GM12875 (cell line): ENCODE measurements at regions not wholly inside any gene's neighbourhood (a gene's known extent, or its start where the extent isn't known, plus 50 kb on each side); places are given as distances from the start of the nearest gene placed in this dataset.

ENCODE experiments used
- H3K4me3 ChIP-seq: one replicate; pipeline ENCODE4 v1.5.1; 2011; ENCODE audit warnings: low read depth, low read length, control low read depth
- CTCF ChIP-seq: IDR thresholded peaks from 2 replicates; pipeline ENCODE4 v1.5.1; 2011; ENCODE audit warnings: low read depth, mild to moderate bottlenecking, control low read depth, inconsistent platforms, low read length, moderate library complexity, borderline replicate concordance; ENCODE audit not compliant: insufficient read depth

GRCh38 chr3:8273479-8273878 lies 228.1 kb upstream of the LMCD1 start:
- H3K4me3 ChIP-seq: no peak overlapping the region
- TF ChIP-seq CTCF: no peak

GRCh38 chr3:8276056-8276455 lies 225.6 kb upstream of the LMCD1 start:
- TF ChIP-seq CTCF: no peak
- H3K4me3 ChIP-seq: no peak overlapping the region

- no peak for TF ChIP-seq CTCF
Observed at GRCh38 chr3:8276506-8276905, 225.1 kb upstream of the LMCD1 start.

GRCh38 chr3:8278448-8278847 lies 223.2 kb upstream of the LMCD1 start:
- H3K4me3 ChIP-seq: no peak overlapping the region
- no peak for TF ChIP-seq CTCF

More at GRCh38 chr3:8276506-8276905, 225.1 kb upstream of the LMCD1 start:
- H3K4me3 ChIP-seq: no peak overlapping the region

- H3K4me3 ChIP-seq: no peak overlapping the region
- no peak for TF ChIP-seq CTCF
Observed at GRCh38 chr3:8279476-8279875, 222.1 kb upstream of the LMCD1 start.

- no peak overlapping the region for H3K4me3 ChIP-seq
- no peak for TF ChIP-seq CTCF
Observed at GRCh38 chr3:8279886-8280550, 221.6 kb upstream of the LMCD1 start.

- H3K4me3 ChIP-seq: no peak overlapping the region
- TF ChIP-seq CTCF: no peak
Observed at GRCh38 chr3:8282541-8283165, 219.0 kb upstream of the LMCD1 start.
